Activated CD4-positive, alpha-beta memory T cell treated with anti-CD3 and anti-CD28 coated beads, Interleukin-2, amount 10 ng/mL, durations not matched to agents 7 days and 5 days (primary cell): ENCODE measurements at regions not wholly inside any gene's neighbourhood (a gene's known extent, or its start where the extent isn't known, plus 50 kb on each side); places are given as distances from the start of the nearest gene placed in this dataset.

Source experiments
- CTCF ChIA-PET: fragments of 350-600 bp; sonication (Branson Sonifier 250); formaldehyde crosslinking; loops from one replicate; lab custom pipeline; 2021; ENCODE audit warnings: antibody characterized with exemption, inconsistent platforms; lab: Charles Lee
- POLR2A ChIA-PET: fragments of 350-600 bp; sonication (Branson Sonifier 250); formaldehyde crosslinking; loops from one replicate; lab custom pipeline; 2021; ENCODE audit warnings: antibody characterized with exemption; lab: Charles Lee
- DNase-seq: peaks from one replicate; pipeline ENCODE4 v3.0.0-alpha.2; 2020
- H3K27ac Mint-ChIP-seq: one replicate; pipeline ENCODE4 v1.8.0; 2021; ENCODE audit warnings: mild to moderate bottlenecking, mixed read lengths
- H3K27me3 Mint-ChIP-seq: one replicate; pipeline ENCODE4 v1.8.0; 2021; ENCODE audit warnings: mixed read lengths
- H3K36me3 Mint-ChIP-seq: one replicate; pipeline ENCODE4 v1.8.0; 2021; ENCODE audit warnings: low read depth, mixed read lengths
- H3K4me1 Mint-ChIP-seq: one replicate; pipeline ENCODE4 v1.8.0; 2021; ENCODE audit warnings: mixed read lengths
- H3K4me3 Mint-ChIP-seq: one replicate; pipeline ENCODE4 v1.8.0; 2021; ENCODE audit warnings: mild to moderate bottlenecking, mixed read lengths
- H3K9me3 Mint-ChIP-seq: one replicate; pipeline ENCODE4 v1.8.0; 2021; ENCODE audit warnings: mixed read lengths

GRCh38 chr4:177728361-177729152 lies 286.3 kb upstream of the AGA start:
- no peak for DNase-seq
- no peaks in the 10 kb centered on the region for H3K36me3 Mint-ChIP-seq
- POLR2A ChIA-PET, result no interaction called here
- no peak overlapping the region for H3K4me3 Mint-ChIP-seq
- no peaks in the 10 kb centered on the region for H3K4me1 Mint-ChIP-seq
- no peaks in the 10 kb centered on the region for H3K9me3 Mint-ChIP-seq
- CTCF ChIA-PET, result no interaction called here
- no peak overlapping the region for H3K27ac Mint-ChIP-seq
- no peaks in the 10 kb centered on the region for H3K27me3 Mint-ChIP-seq

GRCh38 chr4:177729681-177730080 lies 287.4 kb upstream of the AGA start:
- no peak for DNase-seq
- Mint-ChIP-seq H3K27me3 (no peaks in the 10 kb centered on the region), H3K4me1 (no peaks in the 10 kb centered on the region), H3K36me3 (no peaks in the 10 kb centered on the region), H3K9me3 (no peaks in the 10 kb centered on the region), H3K4me3 (no peak overlapping the region), H3K27ac (no peak overlapping the region)
- ChIA-PET POLR2A (no interaction called here), CTCF (no interaction called here)

GRCh38 chr4:177737387-177737940 lies 295.2 kb upstream of the AGA start:
- H3K27me3 Mint-ChIP-seq, result peaks cover 1% of the 10 kb centered on the region
- POLR2A ChIA-PET, result no interaction called here
- DNase-seq, result no peak
- H3K4me1 Mint-ChIP-seq, result peaks cover 6% of the 10 kb centered on the region
- H3K9me3 Mint-ChIP-seq, result no peaks in the 10 kb centered on the region
- H3K27ac Mint-ChIP-seq, result no peak overlapping the region
- no peak overlapping the region for H3K4me3 Mint-ChIP-seq
- CTCF ChIA-PET, result no interaction called here
- no peaks in the 10 kb centered on the region for H3K36me3 Mint-ChIP-seq

GRCh38 chr4:177740563-177740962 lies 298.3 kb upstream of the AGA start:
- Mint-ChIP-seq H3K36me3 (no peaks in the 10 kb centered on the region), H3K4me3 (no peak overlapping the region), H3K27ac (no peak overlapping the region), H3K9me3 (no peaks in the 10 kb centered on the region), H3K27me3 (peaks cover 1% of the 10 kb centered on the region), H3K4me1 (peaks cover 6% of the 10 kb centered on the region)
- POLR2A ChIA-PET, result no interaction called here
- CTCF ChIA-PET, result no interaction called here
- no peak for DNase-seq

- DNase-seq, result no peak
- no peaks in the 10 kb centered on the region for H3K36me3 Mint-ChIP-seq
- ChIA-PET POLR2A (no interaction called here), CTCF (no interaction called here)
- H3K4me3 Mint-ChIP-seq, result no peak overlapping the region
- no peaks in the 10 kb centered on the region for H3K4me1 Mint-ChIP-seq
- no peak overlapping the region for H3K27ac Mint-ChIP-seq
- H3K27me3 Mint-ChIP-seq, result no peaks in the 10 kb centered on the region
- no peaks in the 10 kb centered on the region for H3K9me3 Mint-ChIP-seq
Observed at GRCh38 chr4:177759729-177760128, 317.5 kb upstream of the AGA start.

- no peaks in the 10 kb centered on the region for H3K4me1 Mint-ChIP-seq
- no peak overlapping the region for H3K27ac Mint-ChIP-seq
- H3K36me3 Mint-ChIP-seq, result no peaks in the 10 kb centered on the region
- DNase-seq, result no peak
- POLR2A ChIA-PET, result no interaction called here
- H3K4me3 Mint-ChIP-seq, result no peak overlapping the region
- CTCF ChIA-PET, result no interaction called here
- H3K9me3 Mint-ChIP-seq, result no peaks in the 10 kb centered on the region
- H3K27me3 Mint-ChIP-seq, result no peaks in the 10 kb centered on the region
Observed at GRCh38 chr4:177761692-177762091, 319.5 kb upstream of the AGA start.

- H3K9me3 Mint-ChIP-seq, result no peaks in the 10 kb centered on the region
- ChIA-PET POLR2A (no interaction called here), CTCF (interaction anchor here (0.6 kb wide), 1 partner anchor 720 kb away, joined by 4 read pairs; no protein-coding TSS in a partner anchor)
- DNase-seq, result no peak
- H3K36me3 Mint-ChIP-seq, result no peaks in the 10 kb centered on the region
- no peak overlapping the region for H3K4me3 Mint-ChIP-seq
- H3K27me3 Mint-ChIP-seq, result no peaks in the 10 kb centered on the region
- H3K4me1 Mint-ChIP-seq, result no peaks in the 10 kb centered on the region
- no peak overlapping the region for H3K27ac Mint-ChIP-seq
Observed at GRCh38 chr4:177769155-177769554, 326.9 kb upstream of the AGA start.

- no peaks in the 10 kb centered on the region for H3K36me3 Mint-ChIP-seq
- no peak overlapping the region for H3K4me3 Mint-ChIP-seq
- H3K27me3 Mint-ChIP-seq, result no peaks in the 10 kb centered on the region
- POLR2A ChIA-PET, result no interaction called here
- H3K4me1 Mint-ChIP-seq, result no peaks in the 10 kb centered on the region
- H3K27ac Mint-ChIP-seq, result no peak overlapping the region
- no peaks in the 10 kb centered on the region for H3K9me3 Mint-ChIP-seq
- CTCF ChIA-PET, result no interaction called here
- no peak for DNase-seq
Observed at GRCh38 chr4:177770776-177771175, 328.5 kb upstream of the AGA start.

- DNase-seq, result no peak
- H3K27ac Mint-ChIP-seq, result no peak overlapping the region
- H3K9me3 Mint-ChIP-seq, result no peaks in the 10 kb centered on the region
- H3K4me3 Mint-ChIP-seq, result no peak overlapping the region
- no peaks in the 10 kb centered on the region for H3K4me1 Mint-ChIP-seq
- no peaks in the 10 kb centered on the region for H3K27me3 Mint-ChIP-seq
- ChIA-PET POLR2A (no interaction called here), CTCF (no interaction called here)
- no peaks in the 10 kb centered on the region for H3K36me3 Mint-ChIP-seq
Observed at GRCh38 chr4:177771645-177772044, 329.4 kb upstream of the AGA start.

GRCh38 chr4:177778623-177779022 lies 336.4 kb upstream of the AGA start:
- CTCF ChIA-PET, result no interaction called here
- H3K4me1 Mint-ChIP-seq, result no peaks in the 10 kb centered on the region
- no peak for DNase-seq
- no peak overlapping the region for H3K4me3 Mint-ChIP-seq
- H3K36me3 Mint-ChIP-seq, result no peaks in the 10 kb centered on the region
- POLR2A ChIA-PET, result no interaction called here
- no peaks in the 10 kb centered on the region for H3K9me3 Mint-ChIP-seq
- no peaks in the 10 kb centered on the region for H3K27me3 Mint-ChIP-seq
- no peak overlapping the region for H3K27ac Mint-ChIP-seq

- Mint-ChIP-seq H3K9me3 (no peaks in the 10 kb centered on the region), H3K27ac (no peak overlapping the region), H3K36me3 (no peaks in the 10 kb centered on the region), H3K27me3 (no peaks in the 10 kb centered on the region), H3K4me1 (no peaks in the 10 kb centered on the region), H3K4me3 (no peak overlapping the region)
- CTCF ChIA-PET, result no interaction called here
- DNase-seq, result no peak
- POLR2A ChIA-PET, result no interaction called here
Observed at GRCh38 chr4:177785000-177785399, 342.8 kb upstream of the AGA start.

GRCh38 chr4:177789610-177790009 lies 347.4 kb upstream of the AGA start:
- H3K27ac Mint-ChIP-seq, result no peak overlapping the region
- no peaks in the 10 kb centered on the region for H3K36me3 Mint-ChIP-seq
- ChIA-PET POLR2A (no interaction called here), CTCF (no interaction called here)
- no peaks in the 10 kb centered on the region for H3K4me1 Mint-ChIP-seq
- H3K9me3 Mint-ChIP-seq, result no peaks in the 10 kb centered on the region
- no peak overlapping the region for H3K4me3 Mint-ChIP-seq
- DNase-seq, result no peak
- no peaks in the 10 kb centered on the region for H3K27me3 Mint-ChIP-seq

GRCh38 chr4:177791188-177791587 lies 349.0 kb upstream of the AGA start:
- Mint-ChIP-seq H3K27me3 (no peaks in the 10 kb centered on the region), H3K27ac (no peak overlapping the region), H3K9me3 (no peaks in the 10 kb centered on the region), H3K4me3 (no peak overlapping the region), H3K4me1 (no peaks in the 10 kb centered on the region), H3K36me3 (no peaks in the 10 kb centered on the region)
- POLR2A ChIA-PET, result no interaction called here
- DNase-seq, result no peak
- CTCF ChIA-PET, result no interaction called here

GRCh38 chr4:177796841-177797240 lies 354.6 kb upstream of the AGA start:
- no peaks in the 10 kb centered on the region for H3K27me3 Mint-ChIP-seq
- H3K27ac Mint-ChIP-seq, result no peak overlapping the region
- ChIA-PET CTCF (no interaction called here), POLR2A (no interaction called here)
- no peaks in the 10 kb centered on the region for H3K9me3 Mint-ChIP-seq
- H3K4me1 Mint-ChIP-seq, result no peaks in the 10 kb centered on the region
- H3K36me3 Mint-ChIP-seq, result no peaks in the 10 kb centered on the region
- no peak for DNase-seq
- no peak overlapping the region for H3K4me3 Mint-ChIP-seq
